DLD1 (cell line): ENCODE measurements at regions not wholly inside any gene's neighbourhood (a gene's known extent, or its start where the extent isn't known, plus 50 kb on each side); places are given as distances from the start of the nearest gene placed in this dataset.

Source experiments
- in situ Hi-C: cut with HindIII; loops from 2 replicates; pipeline ENCODE4 v1.10.0; 2017; ENCODE audit warnings: low sequenced_read_pairs

- in situ Hi-C loops, result no loop called here
These were observed 132.8 kb downstream of the TUSC7 start for GRCh38 chr3:116842254-116842957.

GRCh38 chr3:116848248-116848829 lies 138.8 kb downstream of the TUSC7 start:
- in situ Hi-C loops, result no loop called here

- in situ Hi-C loops, result no loop called here
These were observed 139.7 kb downstream of the TUSC7 start for GRCh38 chr3:116849261-116849688.

GRCh38 chr3:116852803-116853202 lies 143.2 kb downstream of the TUSC7 start:
- in situ Hi-C loops, result no loop called here

- in situ Hi-C loops, result no loop called here
These were observed 153.7 kb downstream of the TUSC7 start for GRCh38 chr3:116863270-116863770.

GRCh38 chr3:116863822-116864589 lies 154.4 kb downstream of the TUSC7 start:
- in situ Hi-C loops, result no loop called here

- in situ Hi-C loops, result no loop called here
These were observed 155.0 kb downstream of the TUSC7 start for GRCh38 chr3:116864590-116864927.

- in situ Hi-C loops, result no loop called here
These were observed 160.8 kb downstream of the TUSC7 start for GRCh38 chr3:116870379-116870778.

GRCh38 chr3:116871905-116872304 lies 162.3 kb downstream of the TUSC7 start:
- in situ Hi-C loops, result no loop called here

GRCh38 chr3:116872688-116873087 lies 163.1 kb downstream of the TUSC7 start:
- in situ Hi-C loops, result no loop called here

GRCh38 chr3:116873142-116873541 lies 163.6 kb downstream of the TUSC7 start:
- in situ Hi-C loops, result no loop called here

GRCh38 chr3:116877968-116878367 lies 168.4 kb downstream of the TUSC7 start:
- in situ Hi-C loops, result no loop called here

- in situ Hi-C loops, result no loop called here
These were observed 176.8 kb downstream of the TUSC7 start for GRCh38 chr3:116886202-116886893.

- in situ Hi-C loops, result no loop called here
These were observed 186.5 kb downstream of the TUSC7 start for GRCh38 chr3:116896116-116896515.

- in situ Hi-C loops, result no loop called here
These were observed 187.8 kb downstream of the TUSC7 start for GRCh38 chr3:116897382-116897781.

GRCh38 chr3:116899253-116899652 lies 189.7 kb downstream of the TUSC7 start:
- in situ Hi-C loops, result no loop called here

- in situ Hi-C loops, result no loop called here
These were observed 195.8 kb downstream of the TUSC7 start for GRCh38 chr3:116905334-116905733.

GRCh38 chr3:116905794-116906193 lies 196.2 kb downstream of the TUSC7 start:
- in situ Hi-C loops, result no loop called here

- in situ Hi-C loops, result no loop called here
These were observed 202.5 kb downstream of the TUSC7 start for GRCh38 chr3:116912116-116912515.

- in situ Hi-C loops, result no loop called here
These were observed 204.4 kb downstream of the TUSC7 start for GRCh38 chr3:116914004-116914403.

- in situ Hi-C loops, result no loop called here
These were observed 207.3 kb downstream of the TUSC7 start for GRCh38 chr3:116916836-116917235.
